Neural cell (in vitro differentiated cells): ENCODE measurements at regions not wholly inside any gene's neighbourhood (a gene's known extent, or its start where the extent isn't known, plus 50 kb on each side); places are given as distances from the start of the nearest gene placed in this dataset.

Experiments
- CTCF ChIP-seq: fragments of 450-650 bp; IDR thresholded peaks from 2 replicates; pipeline ENCODE4 v1.5.1; 2014; ENCODE audit warnings: antibody characterized with exemption, mild to moderate bottlenecking, moderate library complexity; ENCODE audit not compliant: poor library complexity, severe bottlenecking
- MXI1 ChIP-seq: fragments of 450-650 bp; conservative IDR thresholded peaks from 2 replicates; pipeline ENCODE4 v1.6.1; 2014; ENCODE audit warnings: antibody characterized with exemption, mild to moderate bottlenecking; ENCODE audit not compliant: poor library complexity, severe bottlenecking
- TAF1 ChIP-seq: IDR thresholded peaks from 2 replicates; pipeline ENCODE4 v1.6.1; 2012; ENCODE audit warnings: low read depth

- TF ChIP-seq CTCF (no peak), TAF1 (no peak), MXI1 (no peak)
Observed at GRCh38 chr20:12737497-12737896, 271.3 kb upstream of the SPTLC3 start.
